MM.1S (cell line): ENCODE measurements at regions not wholly inside any gene's neighbourhood (a gene's known extent, or its start where the extent isn't known, plus 50 kb on each side); places are given as distances from the start of the nearest gene placed in this dataset.

Experiments used
- EZH2 ChIP-seq: fragments of 300-600 bp; sonication (generic); optimal IDR thresholded peaks from 2 replicates; pipeline ENCODE3; 2017; ENCODE audit warnings: low read depth, mild to moderate bottlenecking, antibody characterized with exemption, low read length, mixed read lengths
- EZH2phosphoT487 ChIP-seq: fragments of 300-600 bp; sonication (generic); IDR thresholded peaks from 2 replicates; pipeline ENCODE4 v1.6.1; 2018; ENCODE audit warnings: antibody characterized with exemption, low read length
- TF ChIP-seq, protein P1 (sequence below): fragments of 300-600 bp; sonication (generic); IDR thresholded peaks from 2 replicates; pipeline ENCODE4 v1.5.1; 2016; ENCODE audit warnings: antibody characterized with exemption, low read length, mixed read lengths

DNA sequence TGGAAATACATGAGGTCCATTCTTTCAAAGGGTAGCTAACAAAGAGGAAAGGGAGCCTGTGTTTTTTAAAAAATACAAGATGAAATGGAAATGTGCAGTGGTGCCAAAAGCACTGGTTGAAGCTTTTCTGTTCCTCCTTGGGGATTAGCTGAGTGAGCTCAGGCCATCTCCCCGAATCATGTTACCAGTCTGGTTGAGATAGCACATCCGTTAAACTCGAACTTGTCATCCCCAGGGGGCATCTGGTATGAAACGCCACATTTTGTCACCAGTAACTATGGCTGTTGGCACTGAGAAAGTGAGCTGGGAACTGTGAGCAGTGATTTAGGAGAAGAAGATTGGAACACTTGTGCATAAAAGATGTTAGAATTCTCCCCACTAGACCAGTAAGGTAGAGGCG is 196.2 kb downstream of the SAMD5 start:
- TF ChIP-seq, protein P1, sequence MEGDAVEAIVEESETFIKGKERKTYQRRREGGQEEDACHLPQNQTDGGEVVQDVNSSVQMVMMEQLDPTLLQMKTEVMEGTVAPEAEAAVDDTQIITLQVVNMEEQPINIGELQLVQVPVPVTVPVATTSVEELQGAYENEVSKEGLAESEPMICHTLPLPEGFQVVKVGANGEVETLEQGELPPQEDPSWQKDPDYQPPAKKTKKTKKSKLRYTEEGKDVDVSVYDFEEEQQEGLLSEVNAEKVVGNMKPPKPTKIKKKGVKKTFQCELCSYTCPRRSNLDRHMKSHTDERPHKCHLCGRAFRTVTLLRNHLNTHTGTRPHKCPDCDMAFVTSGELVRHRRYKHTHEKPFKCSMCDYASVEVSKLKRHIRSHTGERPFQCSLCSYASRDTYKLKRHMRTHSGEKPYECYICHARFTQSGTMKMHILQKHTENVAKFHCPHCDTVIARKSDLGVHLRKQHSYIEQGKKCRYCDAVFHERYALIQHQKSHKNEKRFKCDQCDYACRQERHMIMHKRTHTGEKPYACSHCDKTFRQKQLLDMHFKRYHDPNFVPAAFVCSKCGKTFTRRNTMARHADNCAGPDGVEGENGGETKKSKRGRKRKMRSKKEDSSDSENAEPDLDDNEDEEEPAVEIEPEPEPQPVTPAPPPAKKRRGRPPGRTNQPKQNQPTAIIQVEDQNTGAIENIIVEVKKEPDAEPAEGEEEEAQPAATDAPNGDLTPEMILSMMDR, result no peak
- no peak for TF ChIP-seq EZH2
- TF ChIP-seq EZH2phosphoT487, result no peak
